Upper lobe of right lung (tissue), 1 donor: ENCODE measurements at regions not wholly inside any gene's neighbourhood (a gene's known extent, or its start where the extent isn't known, plus 50 kb on each side); places are given as distances from the start of the nearest gene placed in this dataset.

Source experiments
- ATAC-seq: fragments of 200-7000 bp; cut with Tn5 transposase; one replicate; pipeline ENCODE4 v1.9.1; 2020; ENCODE audit warnings: mild to moderate bottlenecking, moderate library complexity
- DNase-seq: peaks from one replicate; pipeline ENCODE4 v3.0.0-alpha.2; 2020
- H3K27ac ChIP-seq: fragments of 200-600 bp; one replicate; pipeline ENCODE4 v1.8.0; 2022
- H3K27me3 ChIP-seq: fragments of 200-600 bp; one replicate; pipeline ENCODE4 v1.8.0; 2022; ENCODE audit warnings: mild to moderate bottlenecking
- H3K36me3 ChIP-seq: fragments of 200-600 bp; one replicate; pipeline ENCODE4 v1.8.0; 2022
- H3K4me1 ChIP-seq: fragments of 200-600 bp; one replicate; pipeline ENCODE4 v1.8.0; 2022
- H3K4me3 ChIP-seq: fragments of 200-600 bp; one replicate; pipeline ENCODE4 v1.8.0; 2022; ENCODE audit warnings: mild to moderate bottlenecking
- H3K9me3 ChIP-seq: fragments of 200-600 bp; one replicate; pipeline ENCODE4 v1.8.0; 2022
- CTCF ChIP-seq: fragments of 200-600 bp; IDR thresholded peaks from one replicate; pipeline ENCODE4 v1.8.0; 2022; ENCODE audit warnings: antibody characterized with exemption
- intact Hi-C: fragments of 100-400 bp; cut with DNase I; formaldehyde crosslinking; loops from one replicate; pipeline ENCODE4 v1.11.0; 2022
- donor health status: DM: no; HTN: yes; CAD: no; lungs with severe emphysema.

GRCh38 chr3:73706771-73707170 lies 82.0 kb upstream of the PDZRN3 start:
- H3K4me1 ChIP-seq, result no peaks in the 10 kb centered on the region
- H3K27me3 ChIP-seq, result no peaks in the 10 kb centered on the region
- no peak overlapping the region for H3K27ac ChIP-seq
- intact Hi-C loops, result no loop called here
- DNase-seq (no peak), ATAC-seq (no peak)
- no peaks in the 10 kb centered on the region for H3K9me3 ChIP-seq
- no peak overlapping the region for H3K4me3 ChIP-seq
- no peak for TF ChIP-seq CTCF
- no peaks in the 10 kb centered on the region for H3K36me3 ChIP-seq

- H3K9me3 ChIP-seq, result no peaks in the 10 kb centered on the region
- no peaks in the 10 kb centered on the region for H3K27me3 ChIP-seq
- intact Hi-C loops, result no loop called here
- no peak for TF ChIP-seq CTCF
- DNase-seq (no peak), ATAC-seq (no peak)
- H3K4me3 ChIP-seq, result no peak overlapping the region
- no peaks in the 10 kb centered on the region for H3K4me1 ChIP-seq
- H3K36me3 ChIP-seq, result no peaks in the 10 kb centered on the region
- H3K27ac ChIP-seq, result no peak overlapping the region
Measured at GRCh38 chr3:73705792-73706191, 81.1 kb upstream of the PDZRN3 start.

GRCh38 chr3:73699327-73699726 lies 74.6 kb upstream of the PDZRN3 start:
- TF ChIP-seq CTCF, result no peak
- Histone ChIP-seq H3K27ac (no peak overlapping the region), H3K36me3 (no peaks in the 10 kb centered on the region), H3K4me1 (no peaks in the 10 kb centered on the region), H3K4me3 (no peak overlapping the region), H3K9me3 (no peaks in the 10 kb centered on the region), H3K27me3 (no peaks in the 10 kb centered on the region)
- intact Hi-C loops, result no loop called here
- ATAC-seq (no peak), DNase-seq (no peak)

- Histone ChIP-seq H3K4me3 (no peak overlapping the region), H3K27me3 (no peaks in the 10 kb centered on the region), H3K4me1 (no peaks in the 10 kb centered on the region), H3K9me3 (no peaks in the 10 kb centered on the region), H3K27ac (no peak overlapping the region), H3K36me3 (no peaks in the 10 kb centered on the region)
- no peak for TF ChIP-seq CTCF
- ATAC-seq, result no peak
- intact Hi-C loops, result no loop called here
- DNase-seq, result no peak
Measured at GRCh38 chr3:73697020-73697419, 72.3 kb upstream of the PDZRN3 start.

GRCh38 chr3:73695841-73696240 lies 71.1 kb upstream of the PDZRN3 start:
- H3K9me3 ChIP-seq, result no peaks in the 10 kb centered on the region
- H3K36me3 ChIP-seq, result no peaks in the 10 kb centered on the region
- no peaks in the 10 kb centered on the region for H3K27me3 ChIP-seq
- H3K4me1 ChIP-seq, result no peaks in the 10 kb centered on the region
- no peak overlapping the region for H3K27ac ChIP-seq
- TF ChIP-seq CTCF, result no peak
- DNase-seq (no peak), ATAC-seq (no peak)
- intact Hi-C loops, result no loop called here
- H3K4me3 ChIP-seq, result no peak overlapping the region

GRCh38 chr3:73694983-73695757 lies 70.4 kb upstream of the PDZRN3 start:
- no peaks in the 10 kb centered on the region for H3K27me3 ChIP-seq
- ATAC-seq (no peak), DNase-seq (no peak)
- no peaks in the 10 kb centered on the region for H3K9me3 ChIP-seq
- intact Hi-C loops, result no loop called here
- no peak overlapping the region for H3K4me3 ChIP-seq
- no peak for TF ChIP-seq CTCF
- H3K36me3 ChIP-seq, result no peaks in the 10 kb centered on the region
- no peaks in the 10 kb centered on the region for H3K4me1 ChIP-seq
- H3K27ac ChIP-seq, result no peak overlapping the region
